NT2/D1 (cell line): ENCODE measurements at regions not wholly inside any gene's neighbourhood (a gene's known extent, or its start where the extent isn't known, plus 50 kb on each side); places are given as distances from the start of the nearest gene placed in this dataset.

ENCODE experiments used
- DNase-seq: peaks from one replicate; pipeline ENCODE4 v3.0.0-alpha.2; 2011; ENCODE audit warnings: low read depth, low spot score
- H3K27me3 ChIP-seq: 2 replicates; pipeline ENCODE4 v1.6.0; 2011; ENCODE audit warnings: mild to moderate bottlenecking; ENCODE audit not compliant: insufficient read length, insufficient read depth
- H3K36me3 ChIP-seq: 2 replicates; pipeline ENCODE4 v1.6.1; 2011; ENCODE audit warnings: mild to moderate bottlenecking, low read length, mixed read lengths; ENCODE audit not compliant: insufficient read depth, insufficient read length
- H3K4me1 ChIP-seq: 2 replicates; pipeline ENCODE4 v1.5.1; 2011; ENCODE audit not compliant: insufficient read depth, insufficient read length
- H3K4me3 ChIP-seq: 2 replicates; pipeline ENCODE4 v1.5.1; 2011; ENCODE audit warnings: low read depth; ENCODE audit not compliant: insufficient read length
- H3K9ac ChIP-seq: 2 replicates; pipeline ENCODE4 v1.6.0; 2011; ENCODE audit warnings: low read depth; ENCODE audit not compliant: insufficient read length
- H3K9me3 ChIP-seq: 2 replicates; pipeline ENCODE4 v1.5.1; 2011; ENCODE audit warnings: mild to moderate bottlenecking, low read length; ENCODE audit not compliant: insufficient read depth
- SUZ12 ChIP-seq: IDR thresholded peaks from 2 replicates; pipeline ENCODE4 v1.6.1; 2011; ENCODE audit not compliant: insufficient read length, insufficient read depth; ENCODE audit errors: extremely low read depth
- YY1 ChIP-seq: IDR thresholded peaks from 2 replicates; pipeline ENCODE4 v1.6.1; 2011; ENCODE audit not compliant: insufficient read length, insufficient read depth
- ZNF274 ChIP-seq: IDR thresholded peaks from 2 replicates; pipeline ENCODE4 v1.6.1; 2011; ENCODE audit warnings: mild to moderate bottlenecking, low read depth, low read length

GRCh38 chr3:71875461-71875947, 90.6 kb upstream of the PROK2 start:
- peak; percentile 94 for DNase-seq
- no peak for TF ChIP-seq YY1
- TF ChIP-seq SUZ12: no peak
- no peak for TF ChIP-seq ZNF274
- Histone ChIP-seq H3K36me3 (no peaks in the 10 kb centered on the region), H3K4me3 (no peak overlapping the region), H3K27me3 (peaks cover 48% of the 10 kb centered on the region), H3K9me3 (peaks cover 8% of the 10 kb centered on the region), H3K4me1 (peaks cover 11% of the 10 kb centered on the region), H3K9ac (no peak overlapping the region)

- peaks cover 43% of the 10 kb centered on the region for H3K27me3 ChIP-seq
- H3K4me1 ChIP-seq: peaks cover 11% of the 10 kb centered on the region
- H3K9me3 ChIP-seq: peaks cover 11% of the 10 kb centered on the region
- no peak for TF ChIP-seq ZNF274
- no peak for TF ChIP-seq SUZ12
- TF ChIP-seq YY1: no peak
- no peak for DNase-seq
- H3K4me3 ChIP-seq: no peak overlapping the region
- H3K36me3 ChIP-seq: no peaks in the 10 kb centered on the region
- no peak overlapping the region for H3K9ac ChIP-seq
These were observed 89.7 kb upstream of the PROK2 start for GRCh38 chr3:71874618-71875017.

DNA sequence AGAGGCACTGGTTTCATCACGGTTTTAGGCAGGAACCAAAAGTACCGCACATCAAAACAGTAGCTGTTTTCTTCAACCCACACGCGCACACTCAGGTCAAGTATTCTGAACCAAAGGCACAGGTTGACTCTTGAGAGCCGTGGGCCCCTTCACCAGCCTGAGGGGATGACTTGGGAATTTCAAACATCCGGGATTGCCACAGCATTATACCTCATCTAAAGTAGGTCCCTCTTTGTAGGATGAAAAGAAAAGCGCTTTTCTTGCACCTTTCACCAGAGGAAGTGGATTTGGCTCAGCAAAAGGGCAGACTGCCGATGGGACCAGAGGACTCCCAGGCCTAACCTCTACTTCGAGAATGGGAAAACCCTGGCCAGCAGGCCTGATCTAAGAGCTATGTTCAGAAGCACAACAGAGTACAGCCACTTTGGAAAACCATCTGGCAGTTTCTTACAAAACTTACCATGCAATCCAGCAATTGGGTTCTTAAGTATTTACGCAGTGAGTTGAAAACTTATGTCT, 88.2 kb upstream of the PROK2 start:
- Histone ChIP-seq H3K4me1 (peaks cover 11% of the 10 kb centered on the region), H3K9ac (no peak overlapping the region), H3K36me3 (no peaks in the 10 kb centered on the region), H3K27me3 (peaks cover 29% of the 10 kb centered on the region), H3K9me3 (peaks cover 13% of the 10 kb centered on the region), H3K4me3 (no peak overlapping the region)
- TF ChIP-seq YY1: no peak
- TF ChIP-seq ZNF274: no peak
- no peak for TF ChIP-seq SUZ12
- peak; percentile 51 for DNase-seq

GRCh38 chr3:71872256-71872655, 87.3 kb upstream of the PROK2 start:
- H3K4me3 ChIP-seq: no peak overlapping the region
- H3K36me3 ChIP-seq: no peaks in the 10 kb centered on the region
- peaks cover 17% of the 10 kb centered on the region for H3K9me3 ChIP-seq
- TF ChIP-seq ZNF274 (no peak), SUZ12 (no peak), YY1 (no peak)
- peaks cover 7% of the 10 kb centered on the region for H3K4me1 ChIP-seq
- DNase-seq: no peak
- H3K9ac ChIP-seq: no peak overlapping the region
- H3K27me3 ChIP-seq: peaks cover 20% of the 10 kb centered on the region

DNA sequence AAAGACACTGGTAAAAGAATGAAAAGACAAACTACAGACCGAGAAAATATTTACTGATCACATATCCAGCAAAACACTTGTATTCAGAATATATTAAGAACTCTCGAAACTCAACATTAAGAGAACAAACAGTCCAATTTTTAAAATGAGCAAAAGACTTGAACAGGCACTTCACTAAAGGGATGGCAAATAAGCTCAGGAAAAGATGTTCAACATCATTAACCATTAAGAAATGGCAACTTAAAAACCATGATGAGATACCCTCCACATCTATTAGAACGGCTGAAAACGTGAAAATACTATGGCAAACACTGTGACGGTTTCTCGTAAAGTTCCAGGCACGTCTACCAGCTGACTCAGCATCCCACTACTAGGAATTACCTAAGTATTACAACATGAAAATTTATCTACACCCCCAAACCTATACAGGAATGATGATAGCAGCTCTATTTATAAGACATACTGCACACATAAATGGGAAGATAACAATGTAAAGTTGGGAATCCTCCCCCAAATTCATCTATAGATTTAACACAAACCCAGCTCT, 86.1 kb upstream of the PROK2 start:
- H3K36me3 ChIP-seq: no peaks in the 10 kb centered on the region
- no peak overlapping the region for H3K9ac ChIP-seq
- no peaks in the 10 kb centered on the region for H3K4me1 ChIP-seq
- peaks cover 8% of the 10 kb centered on the region for H3K27me3 ChIP-seq
- DNase-seq: no peak
- H3K9me3 ChIP-seq: peaks cover 17% of the 10 kb centered on the region
- TF ChIP-seq YY1 (no peak), SUZ12 (no peak)
- no peak overlapping the region for H3K4me3 ChIP-seq

- H3K9me3 ChIP-seq: peaks cover 17% of the 10 kb centered on the region
- H3K4me1 ChIP-seq: no peaks in the 10 kb centered on the region
- no peaks in the 10 kb centered on the region for H3K27me3 ChIP-seq
- H3K36me3 ChIP-seq: no peaks in the 10 kb centered on the region
- no peak for DNase-seq
- no peak overlapping the region for H3K4me3 ChIP-seq
- TF ChIP-seq SUZ12: no peak
- TF ChIP-seq YY1: no peak
- TF ChIP-seq ZNF274: no peak
- H3K9ac ChIP-seq: no peak overlapping the region
These were observed 83.9 kb upstream of the PROK2 start for GRCh38 chr3:71868876-71869275.

DNA sequence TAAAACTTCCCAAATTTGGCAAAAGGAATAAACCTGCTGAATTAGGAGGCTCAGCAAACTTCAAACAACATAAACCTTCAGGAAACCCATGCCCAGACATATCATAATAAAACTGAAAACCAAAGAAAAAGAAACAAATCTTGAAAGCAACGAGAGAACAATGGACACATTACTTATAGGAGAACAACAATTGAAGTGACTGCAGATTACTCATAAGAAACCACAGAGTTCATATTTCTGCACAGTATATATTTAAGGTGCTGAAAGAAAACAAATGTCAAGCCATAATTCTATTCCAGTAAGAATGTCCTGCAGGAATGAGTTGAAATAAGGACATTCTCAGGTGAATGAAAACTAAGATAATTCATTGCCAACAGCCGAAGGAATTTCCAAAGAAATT, 80.8 kb upstream of the PROK2 start:
- no peaks in the 10 kb centered on the region for H3K36me3 ChIP-seq
- no peaks in the 10 kb centered on the region for H3K27me3 ChIP-seq
- no peak overlapping the region for H3K4me3 ChIP-seq
- no peak overlapping the region for H3K9ac ChIP-seq
- TF ChIP-seq ZNF274 (no peak), YY1 (no peak), SUZ12 (no peak)
- H3K4me1 ChIP-seq: no peaks in the 10 kb centered on the region
- H3K9me3 ChIP-seq: peaks cover 26% of the 10 kb centered on the region
- no peak for DNase-seq
